IPS-18a (cell line): ENCODE measurements at regions not wholly inside any gene's neighbourhood (a gene's known extent, or its start where the extent isn't known, plus 50 kb on each side); places are given as distances from the start of the nearest gene placed in this dataset.

ENCODE experiments used
- H3K27ac ChIP-seq: one replicate; pipeline ENCODE4 v1.5.1; 2013; ENCODE audit warnings: low read length
- H3K27me3 ChIP-seq: one replicate; pipeline ENCODE4 v1.6.1; 2013; ENCODE audit warnings: mild to moderate bottlenecking, low read length; ENCODE audit not compliant: control insufficient read depth, insufficient read depth
- H3K36me3 ChIP-seq: one replicate; pipeline ENCODE4 v1.6.1; 2013; ENCODE audit warnings: low read depth, low read length; ENCODE audit not compliant: control insufficient read depth
- H3K4me1 ChIP-seq: one replicate; pipeline ENCODE4 v1.6.1; 2013; ENCODE audit warnings: low read depth, low read length; ENCODE audit not compliant: control insufficient read depth
- H3K4me3 ChIP-seq: one replicate; pipeline ENCODE4 v1.5.1; 2013; ENCODE audit warnings: low read length
- H3K9ac ChIP-seq: one replicate; pipeline ENCODE4 v1.6.1; 2013; ENCODE audit warnings: mild to moderate bottlenecking, low read length, moderate library complexity
- H3K9me3 ChIP-seq: one replicate; pipeline ENCODE4 v1.6.1; 2013; ENCODE audit warnings: low read depth, low read length; ENCODE audit not compliant: control insufficient read depth

- Histone ChIP-seq H3K9ac (no peak overlapping the region), H3K27ac (no peak overlapping the region), H3K27me3 (no peaks in the 10 kb centered on the region), H3K4me3 (no peak overlapping the region), H3K9me3 (no peaks in the 10 kb centered on the region), H3K36me3 (no peaks in the 10 kb centered on the region), H3K4me1 (peaks cover 17% of the 10 kb centered on the region)
Observed at GRCh38 chr11:131290185-131290584, 80.2 kb upstream of the NTM start.

GRCh38 chr11:131295986-131296385 lies 74.4 kb upstream of the NTM start:
- no peaks in the 10 kb centered on the region for H3K9me3 ChIP-seq
- no peak overlapping the region for H3K27ac ChIP-seq
- no peak overlapping the region for H3K9ac ChIP-seq
- no peak overlapping the region for H3K4me3 ChIP-seq
- peaks cover 7% of the 10 kb centered on the region for H3K4me1 ChIP-seq
- no peaks in the 10 kb centered on the region for H3K27me3 ChIP-seq
- no peaks in the 10 kb centered on the region for H3K36me3 ChIP-seq

GRCh38 chr11:131297441-131297840 lies 73.0 kb upstream of the NTM start:
- H3K4me3 ChIP-seq = no peak overlapping the region
- H3K4me1 ChIP-seq = peaks cover 6% of the 10 kb centered on the region
- H3K36me3 ChIP-seq = no peaks in the 10 kb centered on the region
- H3K9me3 ChIP-seq = no peaks in the 10 kb centered on the region
- H3K9ac ChIP-seq = no peak overlapping the region
- no peak overlapping the region for H3K27ac ChIP-seq
- H3K27me3 ChIP-seq = no peaks in the 10 kb centered on the region

- Histone ChIP-seq H3K9ac (no peak overlapping the region), H3K27me3 (no peaks in the 10 kb centered on the region), H3K9me3 (no peaks in the 10 kb centered on the region), H3K4me1 (peaks cover 3% of the 10 kb centered on the region), H3K27ac (no peak overlapping the region), H3K36me3 (no peaks in the 10 kb centered on the region), H3K4me3 (no peak overlapping the region)
Observed at GRCh38 chr11:131299598-131300438, 70.6 kb upstream of the NTM start.

- Histone ChIP-seq H3K36me3 (no peaks in the 10 kb centered on the region), H3K4me3 (no peak overlapping the region), H3K27ac (no peak overlapping the region), H3K9ac (no peak overlapping the region), H3K4me1 (peaks cover 3% of the 10 kb centered on the region), H3K27me3 (no peaks in the 10 kb centered on the region), H3K9me3 (no peaks in the 10 kb centered on the region)
Observed at GRCh38 chr11:131300439-131300717, 70.0 kb upstream of the NTM start.

- Histone ChIP-seq H3K4me3 (no peak overlapping the region), H3K36me3 (no peaks in the 10 kb centered on the region), H3K9me3 (no peaks in the 10 kb centered on the region), H3K27ac (no peak overlapping the region), H3K4me1 (peaks cover 3% of the 10 kb centered on the region), H3K9ac (no peak overlapping the region), H3K27me3 (no peaks in the 10 kb centered on the region)
Observed at GRCh38 chr11:131301306-131301705, 69.1 kb upstream of the NTM start.

GRCh38 chr11:131302836-131303235 lies 67.6 kb upstream of the NTM start:
- H3K36me3 ChIP-seq = no peaks in the 10 kb centered on the region
- H3K27ac ChIP-seq = no peak overlapping the region
- H3K9me3 ChIP-seq = no peaks in the 10 kb centered on the region
- no peak overlapping the region for H3K9ac ChIP-seq
- H3K4me1 ChIP-seq = no peaks in the 10 kb centered on the region
- H3K27me3 ChIP-seq = no peaks in the 10 kb centered on the region
- H3K4me3 ChIP-seq = no peak overlapping the region

GRCh38 chr11:131303611-131304119 lies 66.8 kb upstream of the NTM start:
- H3K9ac ChIP-seq = no peak overlapping the region
- no peaks in the 10 kb centered on the region for H3K27me3 ChIP-seq
- H3K9me3 ChIP-seq = no peaks in the 10 kb centered on the region
- no peak overlapping the region for H3K4me3 ChIP-seq
- H3K36me3 ChIP-seq = no peaks in the 10 kb centered on the region
- H3K27ac ChIP-seq = no peak overlapping the region
- no peaks in the 10 kb centered on the region for H3K4me1 ChIP-seq

- Histone ChIP-seq H3K27ac (no peak overlapping the region), H3K27me3 (no peaks in the 10 kb centered on the region), H3K9me3 (no peaks in the 10 kb centered on the region), H3K4me3 (no peak overlapping the region), H3K36me3 (no peaks in the 10 kb centered on the region), H3K9ac (no peak overlapping the region), H3K4me1 (no peaks in the 10 kb centered on the region)
Observed at GRCh38 chr11:131305005-131305404, 65.4 kb upstream of the NTM start.

GRCh38 chr11:131307506-131307905 lies 62.9 kb upstream of the NTM start:
- Histone ChIP-seq H3K27me3 (no peaks in the 10 kb centered on the region), H3K36me3 (no peaks in the 10 kb centered on the region), H3K9ac (no peak overlapping the region), H3K27ac (no peak overlapping the region), H3K9me3 (no peaks in the 10 kb centered on the region), H3K4me3 (no peak overlapping the region), H3K4me1 (no peaks in the 10 kb centered on the region)

GRCh38 chr11:131309776-131310175 lies 60.6 kb upstream of the NTM start:
- Histone ChIP-seq H3K36me3 (no peaks in the 10 kb centered on the region), H3K27ac (no peak overlapping the region), H3K9me3 (peaks cover 4% of the 10 kb centered on the region), H3K4me1 (no peaks in the 10 kb centered on the region), H3K4me3 (no peak overlapping the region), H3K9ac (no peak overlapping the region), H3K27me3 (no peaks in the 10 kb centered on the region)

- H3K27me3 ChIP-seq = no peaks in the 10 kb centered on the region
- H3K9ac ChIP-seq = no peak overlapping the region
- H3K36me3 ChIP-seq = no peaks in the 10 kb centered on the region
- peaks cover 4% of the 10 kb centered on the region for H3K9me3 ChIP-seq
- H3K4me3 ChIP-seq = no peak overlapping the region
- no peaks in the 10 kb centered on the region for H3K4me1 ChIP-seq
- H3K27ac ChIP-seq = no peak overlapping the region
Observed at GRCh38 chr11:131311776-131312514, 58.5 kb upstream of the NTM start.
